Thyroid gland (tissue), 4 donors: ENCODE measurements at regions not wholly inside any gene's neighbourhood (a gene's known extent, or its start where the extent isn't known, plus 50 kb on each side); places are given as distances from the start of the nearest gene placed in this dataset.

Experiments
- DNase-seq, 2 donors: peaks; one replicate each; pipeline ENCODE4 v3.0.0-alpha.2; 2019
- H3K27ac ChIP-seq, 3 donors: fragments of 200-600 bp; sonication (generic); 1 replicate in 2 of 3; 2 replicates in 1 of 3; pipeline ENCODE4 v1.5.1; 2016 to 2019; ENCODE audit warnings: mild to moderate bottlenecking in 1 of 3, moderate library complexity in 1 of 3
- H3K27me3 ChIP-seq: fragments of 200-600 bp; sonication (generic); one replicate; pipeline ENCODE4 v1.5.1; 2019
- H3K36me3 ChIP-seq, 2 donors: fragments of 200-600 bp; sonication (generic); one replicate each; pipeline ENCODE4 v1.5.1; 2016 to 2019
- H3K4me1 ChIP-seq, 2 donors: fragments of 200-600 bp; sonication (generic); one replicate each; pipeline ENCODE4 v1.5.1; 2017 to 2019
- H3K4me3 ChIP-seq, 3 donors: fragments of 200-600 bp; sonication (generic); replicated peaks in 1 of 3; 1 replicate in 2 of 3; 2 replicates in 1 of 3; pipeline ENCODE4 v1.5.1; 2016; ENCODE audit warnings: mild to moderate bottlenecking in 1 of 3
- H3K9me3 ChIP-seq: fragments of 200-600 bp; sonication (generic); one replicate; pipeline ENCODE4 v1.5.1; 2017
- POLR2A ChIP-seq, 2 donors: fragments of 450-650 bp; IDR thresholded peaks; one replicate each; pipeline ENCODE4 v1.6.1; 2017; ENCODE audit warnings: antibody characterized with exemption in 2 of 2, mild to moderate bottlenecking in 2 of 2, moderate library complexity in 1 of 2
- WGBS, 2 donors: methylation state at CpG; one replicate each; pipeline ENCODE4 v1.1.5; 2017; 5-methylcytosine and 5-hydroxymethylcytosine counted together
- intact Hi-C: fragments of 100-400 bp; cut with DNase I; formaldehyde crosslinking; loops from one replicate; pipeline ENCODE4 v1.15.1; 2023
- TF ChIP-seq, protein P1 (sequence below), 6 experiments: fragments of 200-600 bp in 3 of 6; fragments of 450-650 bp in 3 of 6; sonication (generic) in 3 of 6; IDR thresholded peaks; one replicate each; pipeline ENCODE4 v1.5.1; 2016 to 2019; ENCODE audit warnings: antibody characterized with exemption in 6 of 6, mild to moderate bottlenecking in 2 of 6, inconsistent platforms in 1 of 6, moderate library complexity in 1 of 6

DNA sequence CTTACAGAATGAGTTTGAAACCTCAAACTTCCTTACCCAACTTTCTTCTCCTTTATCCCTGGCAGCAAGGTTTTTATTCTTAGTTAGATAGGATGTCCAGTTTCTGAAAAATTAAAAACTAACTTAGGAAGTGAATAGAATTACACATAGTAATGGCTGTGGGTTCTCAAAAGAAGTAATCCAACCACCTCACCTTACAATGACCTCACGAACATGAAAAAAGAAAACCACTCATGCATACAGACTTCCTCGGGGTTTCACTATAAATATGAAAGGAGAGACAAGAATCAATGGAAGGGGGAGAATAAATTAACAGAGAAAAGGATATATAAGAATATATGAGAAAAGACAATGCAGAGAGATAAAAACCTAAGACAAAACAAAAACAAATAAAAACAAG lies 1044.3 kb upstream of the KLHL29 start:
- Histone ChIP-seq H3K4me3 (no peak overlapping the region), H3K36me3 (no peaks in the 10 kb centered on the region), H3K9me3 (no peaks in the 10 kb centered on the region), H3K27me3 (no peaks in the 10 kb centered on the region), H3K27ac (no peak overlapping the region), H3K4me1 (no peaks in the 10 kb centered on the region)
- WGBS, 2 donors: 38 to 60% methylated on average over 2 of the region's 2 CpGs
- TF ChIP-seq POLR2A (IDR thresholded peaks at IDR 0.05): no peak
- TF ChIP-seq, protein P1, sequence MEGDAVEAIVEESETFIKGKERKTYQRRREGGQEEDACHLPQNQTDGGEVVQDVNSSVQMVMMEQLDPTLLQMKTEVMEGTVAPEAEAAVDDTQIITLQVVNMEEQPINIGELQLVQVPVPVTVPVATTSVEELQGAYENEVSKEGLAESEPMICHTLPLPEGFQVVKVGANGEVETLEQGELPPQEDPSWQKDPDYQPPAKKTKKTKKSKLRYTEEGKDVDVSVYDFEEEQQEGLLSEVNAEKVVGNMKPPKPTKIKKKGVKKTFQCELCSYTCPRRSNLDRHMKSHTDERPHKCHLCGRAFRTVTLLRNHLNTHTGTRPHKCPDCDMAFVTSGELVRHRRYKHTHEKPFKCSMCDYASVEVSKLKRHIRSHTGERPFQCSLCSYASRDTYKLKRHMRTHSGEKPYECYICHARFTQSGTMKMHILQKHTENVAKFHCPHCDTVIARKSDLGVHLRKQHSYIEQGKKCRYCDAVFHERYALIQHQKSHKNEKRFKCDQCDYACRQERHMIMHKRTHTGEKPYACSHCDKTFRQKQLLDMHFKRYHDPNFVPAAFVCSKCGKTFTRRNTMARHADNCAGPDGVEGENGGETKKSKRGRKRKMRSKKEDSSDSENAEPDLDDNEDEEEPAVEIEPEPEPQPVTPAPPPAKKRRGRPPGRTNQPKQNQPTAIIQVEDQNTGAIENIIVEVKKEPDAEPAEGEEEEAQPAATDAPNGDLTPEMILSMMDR (IDR thresholded peaks at IDR 0.05): no peak
- intact Hi-C loops: no loop called here
- no peak for DNase-seq

DNA sequence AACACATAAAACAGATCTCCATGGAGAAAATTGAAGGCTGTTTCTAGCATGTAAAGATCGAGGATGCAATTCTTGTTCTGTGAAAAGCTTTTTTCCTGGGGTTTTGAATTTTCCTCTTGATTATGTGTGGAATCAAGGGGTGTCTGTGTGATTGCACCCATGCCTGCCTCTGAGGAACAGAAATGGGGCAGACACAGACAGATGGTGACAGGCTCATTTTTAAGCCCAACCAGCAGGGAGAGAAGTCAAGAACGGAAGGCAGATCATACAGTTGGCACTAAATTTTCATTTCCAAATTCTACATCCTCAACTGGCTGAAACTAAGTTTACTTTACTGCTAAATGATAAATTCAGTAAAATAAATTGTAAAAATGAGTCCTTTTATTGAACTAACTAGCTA lies 1037.7 kb upstream of the KLHL29 start:
- Histone ChIP-seq H3K9me3 (no peaks in the 10 kb centered on the region), H3K36me3 (no peaks in the 10 kb centered on the region), H3K27me3 (no peaks in the 10 kb centered on the region), H3K4me3 (no peak overlapping the region), H3K4me1 (no peaks in the 10 kb centered on the region), H3K27ac (no peak overlapping the region)
- no peak for TF ChIP-seq POLR2A (IDR thresholded peaks at IDR 0.05)
- TF ChIP-seq, protein P1 (IDR thresholded peaks at IDR 0.05): no peak
- DNase-seq: no peak
- 78 to 83% methylated on average over 2 of the region's 2 CpGs for WGBS, 2 donors
- intact Hi-C loops: no loop called here

DNA sequence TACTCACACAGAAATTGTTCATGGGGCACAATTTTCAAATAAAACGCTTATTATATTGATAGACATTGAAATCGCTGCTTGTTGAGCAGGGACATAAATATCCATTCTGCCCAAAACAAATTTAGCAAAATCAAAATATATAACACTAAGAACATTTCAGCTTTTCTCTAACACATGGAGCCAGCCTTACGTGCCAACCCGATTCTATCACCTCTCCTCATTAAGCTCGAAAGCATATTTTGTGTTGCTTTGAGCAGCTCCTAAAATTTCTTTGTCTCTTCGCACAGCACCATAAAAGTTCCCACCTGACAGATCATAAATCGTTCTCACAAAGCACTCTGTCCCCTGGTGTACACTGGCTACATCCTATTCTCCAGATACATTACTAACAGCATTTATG lies 1034.4 kb upstream of the KLHL29 start:
- Histone ChIP-seq H3K27ac (no peak overlapping the region), H3K9me3 (no peaks in the 10 kb centered on the region), H3K27me3 (no peaks in the 10 kb centered on the region), H3K4me3 (no peak overlapping the region), H3K36me3 (no peaks in the 10 kb centered on the region), H3K4me1 (no peaks in the 10 kb centered on the region)
- intact Hi-C loops: no loop called here
- no peak for TF ChIP-seq POLR2A (IDR thresholded peaks at IDR 0.05)
- TF ChIP-seq, protein P1 (IDR thresholded peaks at IDR 0.05): no peak
- no peak for DNase-seq
- 92 to 93% methylated on average over 7 of the region's 7 CpGs for WGBS, 2 donors

DNA sequence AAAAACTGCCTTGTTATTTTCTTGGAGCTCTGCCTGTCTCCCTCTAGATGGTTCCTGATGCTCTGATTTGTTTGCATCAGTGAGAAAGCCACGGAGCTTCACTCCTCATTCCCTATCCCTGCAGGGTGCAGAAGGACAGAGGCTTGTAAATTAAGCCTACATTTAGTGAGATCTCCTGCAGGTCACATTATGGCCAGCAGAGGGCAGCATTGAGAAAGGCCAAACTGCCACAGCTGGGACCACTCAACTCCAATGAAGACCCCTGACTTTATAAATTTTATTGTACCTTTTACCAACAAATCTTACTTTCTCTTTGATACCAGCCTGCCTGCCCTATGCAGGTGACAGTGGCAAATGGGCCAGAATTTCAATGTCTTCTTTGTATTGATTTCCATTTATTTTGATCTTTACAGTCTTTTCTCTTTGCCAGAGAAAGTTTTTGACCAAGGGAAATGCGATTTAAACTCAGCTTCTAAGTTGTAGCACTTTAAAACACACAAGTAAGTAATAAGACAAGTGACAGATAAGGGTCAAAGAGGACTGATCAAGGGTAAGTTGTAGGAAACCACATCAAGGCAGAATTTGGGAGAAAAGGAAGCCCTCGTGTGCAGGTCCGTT lies 1029.1 kb upstream of the KLHL29 start:
- no peaks in the 10 kb centered on the region for H3K9me3 ChIP-seq
- 60 to 63% methylated on average over 4 of the region's 4 CpGs for WGBS, 2 donors
- no peak overlapping the region for H3K27ac ChIP-seq
- no peaks in the 10 kb centered on the region for H3K36me3 ChIP-seq
- intact Hi-C loops: no loop called here
- H3K27me3 ChIP-seq: no peaks in the 10 kb centered on the region
- peak; percentile 53 to 63 for DNase-seq
- TF ChIP-seq, protein P1 (IDR thresholded peaks at IDR 0.05): peak; percentile 41 to 86 (median 72)
- no peak for TF ChIP-seq POLR2A (IDR thresholded peaks at IDR 0.05)
- H3K4me1 ChIP-seq: peaks cover 0 to 6% of the 10 kb centered on the region in 2 donors
- H3K4me3 ChIP-seq: no peak overlapping the region

DNA sequence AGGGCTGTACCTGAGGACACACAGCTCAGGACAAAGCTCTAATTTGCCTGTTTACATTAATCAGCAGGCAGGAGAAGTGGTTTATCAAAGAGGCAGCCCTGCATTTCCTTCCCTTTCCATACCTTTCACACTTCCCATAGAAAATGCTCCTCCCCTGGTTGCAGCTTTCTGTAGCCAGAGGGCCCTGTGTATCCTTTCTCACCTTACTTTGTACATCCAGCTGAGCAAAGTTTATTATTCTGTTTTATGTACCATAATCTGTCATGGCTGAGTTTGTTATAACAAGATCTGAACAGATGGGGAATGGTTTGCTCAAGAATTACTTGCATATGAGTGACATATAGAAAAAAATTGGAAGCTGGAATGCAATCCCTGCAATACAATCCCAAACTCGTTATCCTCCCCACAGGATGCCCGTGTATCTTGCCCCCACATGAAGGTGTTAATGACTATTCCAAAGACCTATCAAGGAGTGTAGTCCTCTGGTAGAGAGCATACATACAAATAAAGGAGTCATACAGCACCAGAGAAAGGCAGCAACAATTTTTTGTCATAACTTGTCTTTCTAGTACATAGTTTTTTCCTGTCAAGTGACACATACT lies 1025.8 kb upstream of the KLHL29 start:
- no peak for DNase-seq
- no peak overlapping the region for H3K4me3 ChIP-seq
- H3K4me1 ChIP-seq: peaks cover 0 to 6% of the 10 kb centered on the region in 2 donors
- no peak overlapping the region for H3K27ac ChIP-seq
- H3K27me3 ChIP-seq: no peaks in the 10 kb centered on the region
- 22 to 56% methylated on average over 2 of the region's 2 CpGs for WGBS, 2 donors
- no peaks in the 10 kb centered on the region for H3K9me3 ChIP-seq
- TF ChIP-seq, protein P1 (IDR thresholded peaks at IDR 0.05): no peak
- intact Hi-C loops: no loop called here
- no peaks in the 10 kb centered on the region for H3K36me3 ChIP-seq
